SJCRH30 (cell line): ENCODE measurements at regions not wholly inside any gene's neighbourhood (a gene's known extent, or its start where the extent isn't known, plus 50 kb on each side); places are given as distances from the start of the nearest gene placed in this dataset.

Experiments used
- DNase-seq, 2 experiments: peaks; one replicate each; pipeline ENCODE4 v3.0.0-alpha.2; 2015 to 2020
- H3K27ac ChIP-seq: fragments of 250-450 bp; sonication (Bioruptor Pico); 2 replicates; pipeline ENCODE4 v1.5.1; 2020; ENCODE audit warnings: mild to moderate bottlenecking, moderate library complexity
- H3K27me3 ChIP-seq: fragments of 250-450 bp; sonication (Bioruptor Pico); 2 replicates; pipeline ENCODE4 v1.5.1; 2020; ENCODE audit warnings: mild to moderate bottlenecking, moderate library complexity
- H3K36me3 ChIP-seq: fragments of 250-450 bp; sonication (Bioruptor Pico); 2 replicates; pipeline ENCODE4 v1.5.1; 2020; ENCODE audit warnings: mild to moderate bottlenecking, moderate library complexity
- H3K4me1 ChIP-seq: fragments of 250-450 bp; sonication (Bioruptor Pico); 2 replicates; pipeline ENCODE4 v1.5.1; 2020; ENCODE audit warnings: mild to moderate bottlenecking, moderate library complexity
- H3K4me3 ChIP-seq: fragments of 250-450 bp; sonication (Bioruptor Pico); 2 replicates; pipeline ENCODE4 v1.5.1; 2020; ENCODE audit warnings: mild to moderate bottlenecking, moderate library complexity
- H3K9me3 ChIP-seq: fragments of 250-450 bp; sonication (Bioruptor Pico); replicated peaks from 2 replicates; pipeline ENCODE4 v1.5.1; 2020; ENCODE audit warnings: mild to moderate bottlenecking, moderate library complexity

GRCh38 chr14:26199590-26200370, 398.1 kb downstream of the NOVA1 start:
- no peaks in the 10 kb centered on the region for H3K4me1 ChIP-seq
- no peaks in the 10 kb centered on the region for H3K9me3 ChIP-seq
- DNase-seq = peak; percentile 24 to 65
- no peak overlapping the region for H3K27ac ChIP-seq
- peaks cover 21% of the 10 kb centered on the region; the same call in 1 of the 2 replicates for H3K27me3 ChIP-seq
- no peaks in the 10 kb centered on the region for H3K36me3 ChIP-seq
- no peak overlapping the region for H3K4me3 ChIP-seq

- Histone ChIP-seq H3K4me3 (no peak overlapping the region), H3K27me3 (peaks cover 17% of the 10 kb centered on the region; the same call in 1 of the 2 replicates), H3K36me3 (no peaks in the 10 kb centered on the region), H3K27ac (no peak overlapping the region), H3K9me3 (no peaks in the 10 kb centered on the region), H3K4me1 (no peaks in the 10 kb centered on the region)
- no peak for DNase-seq
Observed at GRCh38 chr14:26199096-26199495, 398.7 kb downstream of the NOVA1 start.

GRCh38 chr14:26194816-26195215, 403.0 kb downstream of the NOVA1 start:
- Histone ChIP-seq H3K27me3 (peaks cover 15% of the 10 kb centered on the region), H3K27ac (no peak overlapping the region), H3K36me3 (no peaks in the 10 kb centered on the region), H3K4me3 (no peak overlapping the region), H3K4me1 (no peaks in the 10 kb centered on the region), H3K9me3 (no peaks in the 10 kb centered on the region)
- no peak for DNase-seq

GRCh38 chr14:26191671-26192070, 406.2 kb downstream of the NOVA1 start:
- Histone ChIP-seq H3K9me3 (no peaks in the 10 kb centered on the region), H3K4me1 (no peaks in the 10 kb centered on the region), H3K27ac (no peak overlapping the region), H3K36me3 (no peaks in the 10 kb centered on the region), H3K4me3 (no peak overlapping the region), H3K27me3 (peaks cover 13% of the 10 kb centered on the region; the same call in 1 of the 2 replicates)
- DNase-seq = no peak

GRCh38 chr14:26191123-26191522, 406.7 kb downstream of the NOVA1 start:
- no peak overlapping the region for H3K27ac ChIP-seq
- DNase-seq = no peak
- no peaks in the 10 kb centered on the region for H3K4me1 ChIP-seq
- peaks cover 13% of the 10 kb centered on the region; the same call in 1 of the 2 replicates for H3K27me3 ChIP-seq
- H3K36me3 ChIP-seq = no peaks in the 10 kb centered on the region
- H3K4me3 ChIP-seq = no peak overlapping the region
- H3K9me3 ChIP-seq = no peaks in the 10 kb centered on the region

GRCh38 chr14:26190646-26191045, 407.2 kb downstream of the NOVA1 start:
- no peak overlapping the region for H3K4me3 ChIP-seq
- no peaks in the 10 kb centered on the region for H3K4me1 ChIP-seq
- H3K9me3 ChIP-seq = no peaks in the 10 kb centered on the region
- no peak for DNase-seq
- H3K36me3 ChIP-seq = no peaks in the 10 kb centered on the region
- peaks cover 8% of the 10 kb centered on the region; the same call in 1 of the 2 replicates for H3K27me3 ChIP-seq
- no peak overlapping the region for H3K27ac ChIP-seq

- no peaks in the 10 kb centered on the region for H3K4me1 ChIP-seq
- H3K36me3 ChIP-seq = no peaks in the 10 kb centered on the region
- no peak overlapping the region for H3K27ac ChIP-seq
- 0 out of 2 replicates have a peak, but pooled peaks cover 3% of the 10 kb centered on the region for H3K27me3 ChIP-seq
- no peak for DNase-seq
- H3K9me3 ChIP-seq = no peaks in the 10 kb centered on the region
- H3K4me3 ChIP-seq = no peak overlapping the region
Observed at GRCh38 chr14:26187996-26188620, 409.7 kb downstream of the NOVA1 start.

GRCh38 chr14:26180221-26180620, 417.6 kb downstream of the NOVA1 start:
- no peaks in the 10 kb centered on the region for H3K9me3 ChIP-seq
- no peak overlapping the region for H3K4me3 ChIP-seq
- no peak for DNase-seq
- H3K36me3 ChIP-seq = no peaks in the 10 kb centered on the region
- H3K4me1 ChIP-seq = no peaks in the 10 kb centered on the region
- H3K27me3 ChIP-seq = no peaks in the 10 kb centered on the region; the same call in 1 of the 2 replicates
- no peak overlapping the region for H3K27ac ChIP-seq

GRCh38 chr14:26175658-26176057, 422.2 kb downstream of the NOVA1 start:
- no peaks in the 10 kb centered on the region for H3K9me3 ChIP-seq
- H3K27me3 ChIP-seq = peaks cover 6% of the 10 kb centered on the region; the same call in 1 of the 2 replicates
- H3K36me3 ChIP-seq = no peaks in the 10 kb centered on the region
- no peaks in the 10 kb centered on the region for H3K4me1 ChIP-seq
- no peak for DNase-seq
- no peak overlapping the region for H3K4me3 ChIP-seq
- H3K27ac ChIP-seq = no peak overlapping the region

- H3K27ac ChIP-seq = no peak overlapping the region
- H3K9me3 ChIP-seq = no peaks in the 10 kb centered on the region
- H3K27me3 ChIP-seq = peaks cover 6% of the 10 kb centered on the region; the same call in 1 of the 2 replicates
- DNase-seq = no peak
- H3K4me1 ChIP-seq = no peaks in the 10 kb centered on the region
- H3K4me3 ChIP-seq = no peak overlapping the region
- no peaks in the 10 kb centered on the region for H3K36me3 ChIP-seq
Observed at GRCh38 chr14:26174395-26174794, 423.4 kb downstream of the NOVA1 start.

GRCh38 chr14:26173581-26174110, 424.2 kb downstream of the NOVA1 start:
- no peak overlapping the region for H3K27ac ChIP-seq
- no peaks in the 10 kb centered on the region for H3K36me3 ChIP-seq
- DNase-seq = no peak
- peaks cover 6% of the 10 kb centered on the region; the same call in 1 of the 2 replicates for H3K27me3 ChIP-seq
- H3K9me3 ChIP-seq = no peaks in the 10 kb centered on the region
- H3K4me3 ChIP-seq = no peak overlapping the region
- no peaks in the 10 kb centered on the region for H3K4me1 ChIP-seq

- H3K4me3 ChIP-seq = no peak overlapping the region
- DNase-seq = no peak
- no peaks in the 10 kb centered on the region for H3K4me1 ChIP-seq
- peaks cover 6% of the 10 kb centered on the region; the same call in 1 of the 2 replicates for H3K27me3 ChIP-seq
- H3K36me3 ChIP-seq = no peaks in the 10 kb centered on the region
- H3K27ac ChIP-seq = no peak overlapping the region
- H3K9me3 ChIP-seq = no peaks in the 10 kb centered on the region
Observed at GRCh38 chr14:26172396-26172795, 425.4 kb downstream of the NOVA1 start.

- Histone ChIP-seq H3K27me3 (peaks cover 6% of the 10 kb centered on the region; the same call in 1 of the 2 replicates), H3K27ac (no peak overlapping the region), H3K4me3 (no peak overlapping the region), H3K4me1 (no peaks in the 10 kb centered on the region), H3K9me3 (no peaks in the 10 kb centered on the region), H3K36me3 (no peaks in the 10 kb centered on the region)
- no peak for DNase-seq
Observed at GRCh38 chr14:26170885-26171284, 426.9 kb downstream of the NOVA1 start.

GRCh38 chr14:26163761-26164160, 434.1 kb downstream of the NOVA1 start:
- Histone ChIP-seq H3K36me3 (no peaks in the 10 kb centered on the region), H3K27ac (no peak overlapping the region), H3K4me3 (no peak overlapping the region), H3K4me1 (no peaks in the 10 kb centered on the region), H3K27me3 (peaks cover 3% of the 10 kb centered on the region; the same call in 1 of the 2 replicates), H3K9me3 (no peaks in the 10 kb centered on the region)
- DNase-seq = peak; percentile 11 to 51

- no peak overlapping the region for H3K4me3 ChIP-seq
- no peak overlapping the region for H3K27ac ChIP-seq
- H3K36me3 ChIP-seq = no peaks in the 10 kb centered on the region
- no peak for DNase-seq
- H3K9me3 ChIP-seq = no peaks in the 10 kb centered on the region
- peaks cover 3% of the 10 kb centered on the region for H3K27me3 ChIP-seq
- no peaks in the 10 kb centered on the region for H3K4me1 ChIP-seq
Observed at GRCh38 chr14:26157517-26157916, 440.3 kb downstream of the NOVA1 start.
